Fibroblast of mammary gland (primary cell): ENCODE measurements at regions not wholly inside any gene's neighbourhood (a gene's known extent, or its start where the extent isn't known, plus 50 kb on each side); places are given as distances from the start of the nearest gene placed in this dataset.

Experiments
- DNase-seq: peaks from one replicate; pipeline ENCODE4 v3.0.0-alpha.2; 2010; ENCODE audit warnings: low read depth
- H3K4me3 ChIP-seq: 2 replicates; pipeline ENCODE4 v1.5.1; 2011; ENCODE audit warnings: low read depth, mild to moderate bottlenecking, low read length, moderate library complexity; ENCODE audit not compliant: control insufficient read depth
- TF ChIP-seq, protein P1 (sequence below): conservative IDR thresholded peaks from 2 replicates; pipeline ENCODE4 v1.5.1; 2011; ENCODE audit warnings: low read depth, low read length, inconsistent platforms; ENCODE audit not compliant: control insufficient read depth, insufficient read depth

DNA sequence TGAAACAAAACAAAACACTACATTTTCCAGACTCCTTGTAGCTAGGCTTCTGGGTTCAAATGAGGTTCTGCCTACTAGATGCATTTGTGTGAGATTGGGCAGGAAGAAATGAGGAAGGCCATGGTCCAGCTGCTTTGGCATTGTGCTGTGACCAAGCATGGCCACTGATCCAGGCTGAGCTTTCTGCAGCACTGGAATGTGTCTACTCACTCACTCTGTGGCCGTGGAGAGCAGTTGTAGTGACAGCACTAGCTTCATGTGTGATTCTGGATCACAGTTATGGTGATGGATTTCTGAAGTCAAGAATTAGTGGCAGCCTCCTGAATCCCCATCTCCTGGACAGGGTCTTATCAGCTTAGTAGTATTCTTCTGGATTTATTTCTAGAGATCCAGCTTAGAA is 358.9 kb downstream of the GPAT3 start:
- no peak overlapping the region for H3K4me3 ChIP-seq
- TF ChIP-seq, protein P1, sequence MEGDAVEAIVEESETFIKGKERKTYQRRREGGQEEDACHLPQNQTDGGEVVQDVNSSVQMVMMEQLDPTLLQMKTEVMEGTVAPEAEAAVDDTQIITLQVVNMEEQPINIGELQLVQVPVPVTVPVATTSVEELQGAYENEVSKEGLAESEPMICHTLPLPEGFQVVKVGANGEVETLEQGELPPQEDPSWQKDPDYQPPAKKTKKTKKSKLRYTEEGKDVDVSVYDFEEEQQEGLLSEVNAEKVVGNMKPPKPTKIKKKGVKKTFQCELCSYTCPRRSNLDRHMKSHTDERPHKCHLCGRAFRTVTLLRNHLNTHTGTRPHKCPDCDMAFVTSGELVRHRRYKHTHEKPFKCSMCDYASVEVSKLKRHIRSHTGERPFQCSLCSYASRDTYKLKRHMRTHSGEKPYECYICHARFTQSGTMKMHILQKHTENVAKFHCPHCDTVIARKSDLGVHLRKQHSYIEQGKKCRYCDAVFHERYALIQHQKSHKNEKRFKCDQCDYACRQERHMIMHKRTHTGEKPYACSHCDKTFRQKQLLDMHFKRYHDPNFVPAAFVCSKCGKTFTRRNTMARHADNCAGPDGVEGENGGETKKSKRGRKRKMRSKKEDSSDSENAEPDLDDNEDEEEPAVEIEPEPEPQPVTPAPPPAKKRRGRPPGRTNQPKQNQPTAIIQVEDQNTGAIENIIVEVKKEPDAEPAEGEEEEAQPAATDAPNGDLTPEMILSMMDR = no peak
- no peak for DNase-seq

GRCh38 chr4:83890816-83891215 is 354.9 kb downstream of the GPAT3 start:
- no peak for DNase-seq
- TF ChIP-seq, protein P1 = no peak
- no peak overlapping the region for H3K4me3 ChIP-seq

DNA sequence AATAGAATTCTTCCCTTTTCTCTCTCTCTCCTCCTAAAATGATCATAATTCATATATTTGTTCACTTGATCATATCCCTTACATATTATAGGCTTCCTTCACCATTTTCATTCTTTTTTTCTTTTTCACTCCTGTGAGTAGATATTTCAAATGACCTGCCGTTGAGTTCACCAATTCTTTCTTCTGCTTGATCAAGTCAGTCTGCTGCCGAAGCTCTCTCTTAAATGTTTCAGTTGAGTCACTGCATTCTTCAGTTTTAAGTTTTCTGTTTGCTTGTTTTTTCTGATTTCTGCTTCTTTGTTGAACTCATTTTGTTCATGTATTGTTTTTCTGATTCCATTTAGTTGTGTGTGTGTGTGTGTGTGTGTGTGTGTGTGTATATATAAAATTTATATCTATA is 354.3 kb downstream of the GPAT3 start:
- TF ChIP-seq, protein P1 = no peak
- peak; percentile 8 for DNase-seq

DNA sequence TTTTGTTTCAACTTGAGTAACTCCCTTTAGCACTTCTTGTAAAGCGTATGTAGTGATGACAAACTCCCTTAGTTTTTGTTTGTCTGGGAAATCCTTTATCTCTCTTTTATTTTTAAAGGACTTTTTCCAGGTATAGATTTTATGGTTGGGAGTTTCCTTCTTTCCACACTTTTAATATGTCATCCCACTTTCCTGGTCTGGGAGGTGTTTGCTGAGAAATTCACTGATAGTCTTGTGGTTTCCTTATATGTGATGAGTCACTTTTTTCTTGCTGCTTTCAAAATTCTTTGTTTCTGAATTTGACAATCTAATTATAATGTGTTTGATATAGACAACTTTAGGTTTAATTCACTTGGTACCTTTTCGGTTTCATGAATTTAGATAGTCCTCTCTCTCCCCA is 353.9 kb downstream of the GPAT3 start:
- TF ChIP-seq, protein P1 = no peak
- no peak overlapping the region for H3K4me3 ChIP-seq
- peak; percentile 41 for DNase-seq

More for the DNA sequence above, 354.3 kb downstream of the GPAT3 start:
- no peak overlapping the region for H3K4me3 ChIP-seq

- TF ChIP-seq, protein P1 = no peak
Observed at GRCh38 chr4:83885256-83886182, 349.6 kb downstream of the GPAT3 start.

GRCh38 chr4:83876047-83876446 is 340.1 kb downstream of the GPAT3 start:
- no peak overlapping the region for H3K4me3 ChIP-seq
- DNase-seq = peak; percentile 28
- TF ChIP-seq, protein P1 = no peak

More at GRCh38 chr4:83885256-83886182, 349.6 kb downstream of the GPAT3 start:
- no peak overlapping the region for H3K4me3 ChIP-seq
- peak; percentile 21 for DNase-seq

- no peak for DNase-seq
- TF ChIP-seq, protein P1 = no peak
- H3K4me3 ChIP-seq = no peak overlapping the region
Observed at GRCh38 chr4:83875437-83875836, 339.5 kb downstream of the GPAT3 start.
